ENCODE measurements at regions not wholly inside any gene's neighbourhood (a gene's known extent, or its start where the extent isn't known, plus 50 kb on each side); places are given as distances from the start of the nearest gene placed in this dataset.

DNA sequence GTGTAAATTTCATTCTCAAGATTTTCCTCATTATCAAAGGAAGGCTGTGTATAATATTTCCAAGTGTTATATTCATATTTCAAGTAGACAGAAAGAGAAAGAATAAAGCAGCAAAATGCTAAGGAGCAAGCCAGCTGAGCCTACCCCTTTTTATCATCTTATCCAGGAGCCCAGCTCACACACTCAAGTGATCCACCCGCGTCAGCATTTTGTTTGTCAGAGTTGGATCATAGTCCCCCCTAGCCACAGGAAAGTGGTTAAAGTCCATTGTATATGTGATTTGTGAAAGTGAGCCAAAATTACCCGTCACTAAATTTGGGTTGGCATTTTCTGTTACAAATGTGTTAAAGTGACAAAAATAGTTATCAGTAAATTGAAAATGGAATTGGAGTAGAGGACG lies 289.3 kb upstream of the CTSO start:
- Histone ChIP-seq H3K27ac (no peak overlapping the region), H3K4me1 (no peaks in the 10 kb centered on the region), H3K36me3 (no peaks in the 10 kb centered on the region), H3K4me3 (no peak overlapping the region), H3K27me3 (no peaks in the 10 kb centered on the region), H3K9me3 (peaks cover 0 to 9% (median 0%) of the 10 kb centered on the region in 12 donors)
- WGBS, 4 donors, result 75 to 84% (median 79%) methylated on average over 4 of the region's 4 CpGs
- no peak for DNase-seq
- intact Hi-C loops (cut with DNase I), result no loop called here
- no peak for ATAC-seq
- TF ChIP-seq, protein P1, sequence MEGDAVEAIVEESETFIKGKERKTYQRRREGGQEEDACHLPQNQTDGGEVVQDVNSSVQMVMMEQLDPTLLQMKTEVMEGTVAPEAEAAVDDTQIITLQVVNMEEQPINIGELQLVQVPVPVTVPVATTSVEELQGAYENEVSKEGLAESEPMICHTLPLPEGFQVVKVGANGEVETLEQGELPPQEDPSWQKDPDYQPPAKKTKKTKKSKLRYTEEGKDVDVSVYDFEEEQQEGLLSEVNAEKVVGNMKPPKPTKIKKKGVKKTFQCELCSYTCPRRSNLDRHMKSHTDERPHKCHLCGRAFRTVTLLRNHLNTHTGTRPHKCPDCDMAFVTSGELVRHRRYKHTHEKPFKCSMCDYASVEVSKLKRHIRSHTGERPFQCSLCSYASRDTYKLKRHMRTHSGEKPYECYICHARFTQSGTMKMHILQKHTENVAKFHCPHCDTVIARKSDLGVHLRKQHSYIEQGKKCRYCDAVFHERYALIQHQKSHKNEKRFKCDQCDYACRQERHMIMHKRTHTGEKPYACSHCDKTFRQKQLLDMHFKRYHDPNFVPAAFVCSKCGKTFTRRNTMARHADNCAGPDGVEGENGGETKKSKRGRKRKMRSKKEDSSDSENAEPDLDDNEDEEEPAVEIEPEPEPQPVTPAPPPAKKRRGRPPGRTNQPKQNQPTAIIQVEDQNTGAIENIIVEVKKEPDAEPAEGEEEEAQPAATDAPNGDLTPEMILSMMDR (IDR thresholded peaks at IDR 0.05), result no peak
- TF ChIP-seq POLR2A (IDR thresholded peaks at IDR 0.05), result no peak

DNA sequence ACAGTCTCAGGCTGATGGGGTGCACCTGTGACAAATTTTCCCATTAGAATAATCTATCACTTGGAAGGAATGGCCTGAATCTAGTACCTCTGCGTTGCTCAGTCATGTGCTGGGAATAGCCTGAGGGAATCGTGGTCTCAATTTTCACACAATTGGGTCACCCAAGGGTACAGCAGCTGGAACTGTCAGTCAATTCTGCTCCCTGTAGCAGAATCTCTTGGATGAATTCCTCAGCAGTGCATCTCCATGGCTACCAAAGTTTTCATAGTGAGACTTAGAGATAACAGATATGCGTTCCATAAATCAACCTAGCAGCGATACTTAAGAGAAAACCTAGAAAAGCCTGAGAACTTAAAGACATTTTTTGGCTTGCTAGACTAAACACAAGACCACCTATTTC lies 288.7 kb upstream of the CTSO start:
- Histone ChIP-seq H3K36me3 (no peaks in the 10 kb centered on the region), H3K4me1 (no peaks in the 10 kb centered on the region), H3K27ac (no peak overlapping the region), H3K4me3 (no peak overlapping the region), H3K27me3 (no peaks in the 10 kb centered on the region), H3K9me3 (peaks cover 0 to 9% (median 0%) of the 10 kb centered on the region in 12 donors)
- ATAC-seq (no peak), DNase-seq (no peak)
- TF ChIP-seq, protein P1 (IDR thresholded peaks at IDR 0.05), result no peak
- no peak for TF ChIP-seq POLR2A (IDR thresholded peaks at IDR 0.05)
- intact Hi-C loops (cut with DNase I), result no loop called here
- 61 to 77% (median 68%) methylated on average over 4 of the region's 4 CpGs for WGBS, 4 donors

DNA sequence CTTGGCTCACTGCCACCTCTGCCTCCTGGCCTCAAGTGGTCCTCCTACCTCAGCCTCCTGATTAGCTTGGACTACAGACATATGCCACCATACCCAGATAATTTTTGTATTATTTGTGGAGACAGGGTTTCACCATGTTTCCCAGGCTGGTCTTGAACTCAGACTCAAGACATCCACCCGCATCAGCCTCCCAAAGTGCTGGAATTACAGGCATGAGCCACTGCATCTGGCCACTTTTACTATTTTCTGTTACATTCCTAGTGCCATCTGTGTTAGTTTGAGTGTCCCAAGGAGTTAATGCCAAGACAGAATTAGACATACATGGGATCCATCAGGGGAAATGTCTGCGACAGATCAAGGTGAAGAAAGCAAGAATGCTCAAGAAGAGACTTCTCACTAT lies 288.2 kb upstream of the CTSO start:
- ATAC-seq, result no peak
- 69 to 89% (median 77%) methylated on average over 2 of the region's 2 CpGs for WGBS, 4 donors

DNA sequence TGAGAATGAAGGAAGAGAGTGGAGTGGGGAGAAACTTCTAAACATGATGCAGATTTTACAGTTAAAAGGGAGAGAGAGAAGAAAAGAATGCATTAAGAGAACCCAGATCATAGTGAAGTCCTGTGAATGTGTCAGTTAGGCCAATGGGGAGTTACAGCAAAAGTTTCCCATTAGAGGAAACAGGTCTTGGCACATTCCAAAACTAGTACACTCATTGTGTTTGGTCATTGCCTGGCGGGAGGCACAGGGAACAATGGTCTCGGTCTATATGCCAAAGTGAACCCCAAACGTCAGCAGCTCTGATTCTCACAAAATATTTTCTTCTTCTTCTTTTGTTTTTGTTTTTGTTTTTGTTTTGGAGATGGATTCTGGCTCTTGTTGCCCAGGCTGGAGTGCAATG lies 284.5 kb upstream of the CTSO start:
- ATAC-seq (no peak), DNase-seq (no peak)
- intact Hi-C loops (cut with DNase I), result no loop called here
- no peak overlapping the region for H3K4me3 ChIP-seq
- H3K4me1 ChIP-seq, result no peaks in the 10 kb centered on the region
- 71 to 91% (median 79%) methylated on average over 3 of the region's 3 CpGs for WGBS, 4 donors
- H3K27ac ChIP-seq, result no peak overlapping the region
- TF ChIP-seq POLR2A (IDR thresholded peaks at IDR 0.05), result no peak
- TF ChIP-seq, protein P1 (IDR thresholded peaks at IDR 0.05), result no peak
- H3K27me3 ChIP-seq, result no peaks in the 10 kb centered on the region
- H3K9me3 ChIP-seq, result peaks cover 0 to under 1% (median 0%) of the 10 kb centered on the region in 12 donors
- no peaks in the 10 kb centered on the region for H3K36me3 ChIP-seq

More for the DNA sequence above, 288.2 kb upstream of the CTSO start:
- Histone ChIP-seq H3K4me3 (no peak overlapping the region), H3K27me3 (no peaks in the 10 kb centered on the region), H3K4me1 (no peaks in the 10 kb centered on the region), H3K27ac (no peak overlapping the region), H3K36me3 (no peaks in the 10 kb centered on the region), H3K9me3 (peaks cover 0 to 9% (median 0%) of the 10 kb centered on the region in 12 donors)
- intact Hi-C loops (cut with DNase I), result no loop called here
- no peak for DNase-seq
- TF ChIP-seq, protein P1 (IDR thresholded peaks at IDR 0.05), result no peak
- no peak for TF ChIP-seq POLR2A (IDR thresholded peaks at IDR 0.05)
